ENCODE measurements at regions not wholly inside any gene's neighbourhood (a gene's known extent, or its start where the extent isn't known, plus 50 kb on each side); places are given as distances from the start of the nearest gene placed in this dataset.

DNA sequence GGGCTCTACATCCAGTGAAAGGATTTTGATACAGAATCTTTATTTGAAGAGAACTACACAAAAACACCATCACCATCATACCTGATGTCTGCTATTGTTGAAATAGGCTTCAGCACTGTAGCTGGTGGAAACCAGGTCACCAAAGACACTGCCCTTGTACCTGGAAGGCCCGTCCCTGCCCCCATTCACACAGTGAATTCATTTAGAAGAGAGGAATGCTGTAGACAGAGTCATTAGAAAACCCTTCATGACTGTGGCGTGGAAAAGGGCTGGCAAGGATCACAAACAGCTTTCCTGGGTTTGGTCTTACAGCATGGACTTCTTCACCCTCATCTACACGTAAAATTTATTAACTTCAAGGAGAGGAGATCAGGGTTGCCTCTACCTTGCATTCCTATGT, 202.0 kb upstream of the NRP1 start:
- Histone ChIP-seq H3K79me2 (ENCODE audit: control insufficient read depth, low read length) (no peaks in the 10 kb centered on the region), H3K4me2 (ENCODE audit: low read length) (no peak overlapping the region), H3K4me1 (ENCODE audit: control insufficient read depth, low read length) (no peaks in the 10 kb centered on the region), H3K36me3 (ENCODE audit: control insufficient read depth, low read length) (no peaks in the 10 kb centered on the region), H3K27ac (ENCODE audit: low read depth, low read length) (no peak overlapping the region), H3K9me2 (replicated peaks; ENCODE audit: control insufficient read depth, low read length) (no peaks in the 10 kb centered on the region), H3K4me3 (ENCODE audit: low read length) (no peak overlapping the region), H3K27me3 (ENCODE audit: control insufficient read depth, low read length) (no peaks in the 10 kb centered on the region), H3K9me3 (ENCODE audit: control insufficient read depth, insufficient read depth, low read length) (no peaks in the 10 kb centered on the region), H4K20me1 (ENCODE audit: control insufficient read depth, insufficient read depth, low read depth, low read length) (no peaks in the 10 kb centered on the region), H3F3A (ENCODE audit: control insufficient read depth, insufficient read depth) (no peaks in the 10 kb centered on the region)
- TF ChIP-seq, protein P1, sequence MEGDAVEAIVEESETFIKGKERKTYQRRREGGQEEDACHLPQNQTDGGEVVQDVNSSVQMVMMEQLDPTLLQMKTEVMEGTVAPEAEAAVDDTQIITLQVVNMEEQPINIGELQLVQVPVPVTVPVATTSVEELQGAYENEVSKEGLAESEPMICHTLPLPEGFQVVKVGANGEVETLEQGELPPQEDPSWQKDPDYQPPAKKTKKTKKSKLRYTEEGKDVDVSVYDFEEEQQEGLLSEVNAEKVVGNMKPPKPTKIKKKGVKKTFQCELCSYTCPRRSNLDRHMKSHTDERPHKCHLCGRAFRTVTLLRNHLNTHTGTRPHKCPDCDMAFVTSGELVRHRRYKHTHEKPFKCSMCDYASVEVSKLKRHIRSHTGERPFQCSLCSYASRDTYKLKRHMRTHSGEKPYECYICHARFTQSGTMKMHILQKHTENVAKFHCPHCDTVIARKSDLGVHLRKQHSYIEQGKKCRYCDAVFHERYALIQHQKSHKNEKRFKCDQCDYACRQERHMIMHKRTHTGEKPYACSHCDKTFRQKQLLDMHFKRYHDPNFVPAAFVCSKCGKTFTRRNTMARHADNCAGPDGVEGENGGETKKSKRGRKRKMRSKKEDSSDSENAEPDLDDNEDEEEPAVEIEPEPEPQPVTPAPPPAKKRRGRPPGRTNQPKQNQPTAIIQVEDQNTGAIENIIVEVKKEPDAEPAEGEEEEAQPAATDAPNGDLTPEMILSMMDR (IDR thresholded peaks at IDR 0.05; ENCODE audit: low read depth, low read length, poor library complexity, severe bottlenecking): no peak
- no peak for TF ChIP-seq EZH2phosphoT487 (IDR thresholded peaks at IDR 0.05; ENCODE audit: borderline replicate concordance, low read length)

- Histone ChIP-seq H3K4me1 (ENCODE audit: control insufficient read depth, low read length) (no peaks in the 10 kb centered on the region), H3K27me3 (ENCODE audit: control insufficient read depth, low read length) (no peaks in the 10 kb centered on the region), H3K9me2 (replicated peaks; ENCODE audit: control insufficient read depth, low read length) (no peaks in the 10 kb centered on the region), H4K20me1 (ENCODE audit: control insufficient read depth, insufficient read depth, low read depth, low read length) (no peaks in the 10 kb centered on the region), H3K9me3 (ENCODE audit: control insufficient read depth, insufficient read depth, low read length) (no peaks in the 10 kb centered on the region), H3K4me3 (ENCODE audit: low read length) (no peak overlapping the region), H3K4me2 (ENCODE audit: low read length) (no peak overlapping the region), H3K27ac (ENCODE audit: low read depth, low read length) (no peak overlapping the region), H3K79me2 (ENCODE audit: control insufficient read depth, low read length) (no peaks in the 10 kb centered on the region), H3K36me3 (ENCODE audit: control insufficient read depth, low read length) (no peaks in the 10 kb centered on the region), H3F3A (ENCODE audit: control insufficient read depth, insufficient read depth) (no peaks in the 10 kb centered on the region)
- TF ChIP-seq, protein P1 (IDR thresholded peaks at IDR 0.05; ENCODE audit: low read depth, low read length, poor library complexity, severe bottlenecking): no peak
- TF ChIP-seq EZH2phosphoT487 (IDR thresholded peaks at IDR 0.05; ENCODE audit: borderline replicate concordance, low read length): no peak
Observed at GRCh38 chr10:33535866-33536265, 201.4 kb upstream of the NRP1 start.

- H3K27ac ChIP-seq (ENCODE audit: low read depth, low read length): no peak overlapping the region
- no peaks in the 10 kb centered on the region for H3K27me3 ChIP-seq (ENCODE audit: control insufficient read depth, low read length)
- no peaks in the 10 kb centered on the region for H3K9me2 ChIP-seq (replicated peaks; ENCODE audit: control insufficient read depth, low read length)
- H3K4me3 ChIP-seq (ENCODE audit: low read length): no peak overlapping the region
- H3K4me1 ChIP-seq (ENCODE audit: control insufficient read depth, low read length): no peaks in the 10 kb centered on the region
- H4K20me1 ChIP-seq (ENCODE audit: control insufficient read depth, insufficient read depth, low read depth, low read length): no peaks in the 10 kb centered on the region
- H3K9me3 ChIP-seq (ENCODE audit: control insufficient read depth, insufficient read depth, low read length): no peaks in the 10 kb centered on the region
- no peaks in the 10 kb centered on the region for H3K36me3 ChIP-seq (ENCODE audit: control insufficient read depth, low read length)
- no peak overlapping the region for H3K4me2 ChIP-seq (ENCODE audit: low read length)
- no peak for TF ChIP-seq EZH2phosphoT487 (IDR thresholded peaks at IDR 0.05; ENCODE audit: borderline replicate concordance, low read length)
- TF ChIP-seq, protein P1 (IDR thresholded peaks at IDR 0.05; ENCODE audit: low read depth, low read length, poor library complexity, severe bottlenecking): no peak
- no peaks in the 10 kb centered on the region for H3K79me2 ChIP-seq (ENCODE audit: control insufficient read depth, low read length)
- H3F3A ChIP-seq (ENCODE audit: control insufficient read depth, insufficient read depth): no peaks in the 10 kb centered on the region
Observed at GRCh38 chr10:33534416-33534815, 199.9 kb upstream of the NRP1 start.

DNA sequence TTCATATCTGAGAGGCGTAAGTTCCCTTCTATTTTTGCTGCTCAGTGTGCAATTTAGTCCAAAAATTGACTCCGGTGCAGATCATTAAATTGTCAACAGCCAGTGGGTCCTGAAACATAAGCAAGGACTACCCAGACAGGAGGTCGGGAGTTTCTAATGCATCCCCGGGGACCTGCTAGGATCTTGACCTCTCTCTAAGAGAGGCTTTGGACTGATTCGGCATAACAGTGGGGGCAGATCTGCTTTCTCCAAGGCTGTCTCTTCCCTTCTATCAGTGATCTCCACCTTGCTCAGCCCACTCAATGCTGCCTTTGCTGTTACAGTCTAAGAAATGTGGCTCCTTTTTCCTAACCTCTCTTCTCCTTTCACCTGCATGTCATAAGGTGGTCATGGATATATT, 199.1 kb upstream of the NRP1 start:
- no peaks in the 10 kb centered on the region for H4K20me1 ChIP-seq (ENCODE audit: control insufficient read depth, insufficient read depth, low read depth, low read length)
- TF ChIP-seq, protein P1 (IDR thresholded peaks at IDR 0.05; ENCODE audit: low read depth, low read length, poor library complexity, severe bottlenecking): no peak
- TF ChIP-seq EZH2phosphoT487 (IDR thresholded peaks at IDR 0.05; ENCODE audit: borderline replicate concordance, low read length): no peak
- no peaks in the 10 kb centered on the region for H3K4me1 ChIP-seq (ENCODE audit: control insufficient read depth, low read length)
- H3K9me2 ChIP-seq (replicated peaks; ENCODE audit: control insufficient read depth, low read length): no peaks in the 10 kb centered on the region
- no peaks in the 10 kb centered on the region for H3F3A ChIP-seq (ENCODE audit: control insufficient read depth, insufficient read depth)
- no peaks in the 10 kb centered on the region for H3K9me3 ChIP-seq (ENCODE audit: control insufficient read depth, insufficient read depth, low read length)
- no peaks in the 10 kb centered on the region for H3K79me2 ChIP-seq (ENCODE audit: control insufficient read depth, low read length)
- no peaks in the 10 kb centered on the region for H3K36me3 ChIP-seq (ENCODE audit: control insufficient read depth, low read length)
- H3K4me3 ChIP-seq (ENCODE audit: low read length): no peak overlapping the region
- H3K27me3 ChIP-seq (ENCODE audit: control insufficient read depth, low read length): no peaks in the 10 kb centered on the region
- H3K27ac ChIP-seq (ENCODE audit: low read depth, low read length): no peak overlapping the region
- no peak overlapping the region for H3K4me2 ChIP-seq (ENCODE audit: low read length)
